HEK293 (cell line): ENCODE measurements at regions not wholly inside any gene's neighbourhood (a gene's known extent, or its start where the extent isn't known, plus 50 kb on each side); places are given as distances from the start of the nearest gene placed in this dataset.

Experiments
- HOXA7 ChIP-seq: sonication (generic); formaldehyde crosslinking; IDR thresholded peaks from 2 replicates; pipeline ENCODE4 v1.8.1; 2022; ENCODE audit warnings: missing genetic modification reagents, borderline replicate concordance
- ZBTB7A ChIP-seq: fragments of 450-650 bp; formaldehyde crosslinking; IDR thresholded peaks from 2 replicates; pipeline ENCODE4 v1.5.1; 2016; ENCODE audit warnings: low read depth, missing biosample characterization, missing genetic modification characterization
- ZFHX2 ChIP-seq: fragments of 450-650 bp; formaldehyde crosslinking; conservative IDR thresholded peaks from 2 replicates; pipeline ENCODE4 v1.5.1; 2016; ENCODE audit warnings: missing biosample characterization, missing genetic modification characterization
- ZNF184 ChIP-seq: fragments of 450-650 bp; IDR thresholded peaks from 2 replicates; pipeline ENCODE4 v1.5.1; 2018; ENCODE audit warnings: missing biosample characterization, mild to moderate bottlenecking, missing genetic modification characterization
- ZNF202 ChIP-seq: fragments of 450-650 bp; formaldehyde crosslinking; IDR thresholded peaks from 2 replicates; pipeline ENCODE4 v1.5.1; 2016; ENCODE audit warnings: missing biosample characterization, missing genetic modification characterization, borderline replicate concordance
- ZNF292 ChIP-seq: fragments of 450-650 bp; formaldehyde crosslinking; IDR thresholded peaks from 2 replicates; pipeline ENCODE4 v1.5.1; 2016; ENCODE audit warnings: low read depth, missing biosample characterization, missing genetic modification characterization, borderline replicate concordance
- TF ChIP-seq, protein P1 (sequence below): fragments of 450-650 bp; formaldehyde crosslinking; IDR thresholded peaks from 2 replicates; pipeline ENCODE4 v1.5.1; 2016; ENCODE audit warnings: missing biosample characterization, missing genetic modification characterization
- TF ChIP-seq, protein P2 (sequence below): fragments of 450-650 bp; formaldehyde crosslinking; IDR thresholded peaks from 2 replicates; pipeline ENCODE4 v1.5.1; 2016; ENCODE audit warnings: missing biosample characterization, missing genetic modification characterization
- TF ChIP-seq, protein P3 (sequence below): fragments of 450-650 bp; formaldehyde crosslinking; IDR thresholded peaks from 2 replicates; pipeline ENCODE4 v1.5.1; 2016; ENCODE audit warnings: missing biosample characterization, missing genetic modification characterization
- TF ChIP-seq, protein P4 (sequence below): fragments of 450-650 bp; formaldehyde crosslinking; IDR thresholded peaks from 2 replicates; pipeline ENCODE4 v1.5.1; 2016; ENCODE audit warnings: missing biosample characterization, missing genetic modification characterization, borderline replicate concordance
- TF ChIP-seq, protein P5 (sequence below): fragments of 450-650 bp; formaldehyde crosslinking; IDR thresholded peaks from 2 replicates; pipeline ENCODE4 v1.5.1; 2016; ENCODE audit warnings: missing biosample characterization, missing genetic modification characterization

DNA sequence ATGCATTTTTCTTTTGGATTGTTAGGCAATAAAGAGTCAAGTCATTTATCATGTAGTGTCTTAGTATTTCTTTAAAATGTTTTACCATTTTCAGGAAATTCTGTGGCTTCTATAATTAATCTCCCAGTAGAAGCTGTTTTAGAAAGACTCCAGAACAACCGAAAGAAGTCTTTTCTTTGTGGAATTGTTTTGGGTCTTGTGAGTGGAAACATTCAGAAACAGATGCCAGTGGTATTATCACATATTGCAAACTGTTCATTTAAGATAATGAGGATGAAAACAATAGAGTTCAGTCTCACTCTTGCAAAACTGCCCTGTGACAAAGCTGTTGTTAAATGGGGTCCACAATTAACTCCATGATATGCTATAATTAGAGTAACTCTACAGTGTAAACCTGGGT is 211.2 kb upstream of the KIT start:
- TF ChIP-seq ZFHX2 (tag by site-specific recombination) (no peak), ZNF184 (tag by site-specific recombination) (no peak), HOXA7 (CRISPR knock-in tag) (no peak), ZNF202 (tag by site-specific recombination) (no peak), ZBTB7A (no peak), ZNF292 (tag by site-specific recombination) (no peak)
- TF ChIP-seq, protein P1, sequence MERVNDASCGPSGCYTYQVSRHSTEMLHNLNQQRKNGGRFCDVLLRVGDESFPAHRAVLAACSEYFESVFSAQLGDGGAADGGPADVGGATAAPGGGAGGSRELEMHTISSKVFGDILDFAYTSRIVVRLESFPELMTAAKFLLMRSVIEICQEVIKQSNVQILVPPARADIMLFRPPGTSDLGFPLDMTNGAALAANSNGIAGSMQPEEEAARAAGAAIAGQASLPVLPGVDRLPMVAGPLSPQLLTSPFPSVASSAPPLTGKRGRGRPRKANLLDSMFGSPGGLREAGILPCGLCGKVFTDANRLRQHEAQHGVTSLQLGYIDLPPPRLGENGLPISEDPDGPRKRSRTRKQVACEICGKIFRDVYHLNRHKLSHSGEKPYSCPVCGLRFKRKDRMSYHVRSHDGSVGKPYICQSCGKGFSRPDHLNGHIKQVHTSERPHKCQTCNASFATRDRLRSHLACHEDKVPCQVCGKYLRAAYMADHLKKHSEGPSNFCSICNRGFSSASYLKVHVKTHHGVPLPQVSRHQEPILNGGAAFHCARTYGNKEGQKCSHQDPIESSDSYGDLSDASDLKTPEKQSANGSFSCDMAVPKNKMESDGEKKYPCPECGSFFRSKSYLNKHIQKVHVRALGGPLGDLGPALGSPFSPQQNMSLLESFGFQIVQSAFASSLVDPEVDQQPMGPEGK (tag by site-specific recombination) = no peak
- TF ChIP-seq, protein P2, sequence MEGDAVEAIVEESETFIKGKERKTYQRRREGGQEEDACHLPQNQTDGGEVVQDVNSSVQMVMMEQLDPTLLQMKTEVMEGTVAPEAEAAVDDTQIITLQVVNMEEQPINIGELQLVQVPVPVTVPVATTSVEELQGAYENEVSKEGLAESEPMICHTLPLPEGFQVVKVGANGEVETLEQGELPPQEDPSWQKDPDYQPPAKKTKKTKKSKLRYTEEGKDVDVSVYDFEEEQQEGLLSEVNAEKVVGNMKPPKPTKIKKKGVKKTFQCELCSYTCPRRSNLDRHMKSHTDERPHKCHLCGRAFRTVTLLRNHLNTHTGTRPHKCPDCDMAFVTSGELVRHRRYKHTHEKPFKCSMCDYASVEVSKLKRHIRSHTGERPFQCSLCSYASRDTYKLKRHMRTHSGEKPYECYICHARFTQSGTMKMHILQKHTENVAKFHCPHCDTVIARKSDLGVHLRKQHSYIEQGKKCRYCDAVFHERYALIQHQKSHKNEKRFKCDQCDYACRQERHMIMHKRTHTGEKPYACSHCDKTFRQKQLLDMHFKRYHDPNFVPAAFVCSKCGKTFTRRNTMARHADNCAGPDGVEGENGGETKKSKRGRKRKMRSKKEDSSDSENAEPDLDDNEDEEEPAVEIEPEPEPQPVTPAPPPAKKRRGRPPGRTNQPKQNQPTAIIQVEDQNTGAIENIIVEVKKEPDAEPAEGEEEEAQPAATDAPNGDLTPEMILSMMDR (tag by site-specific recombination) = no peak
- TF ChIP-seq, protein P3, sequence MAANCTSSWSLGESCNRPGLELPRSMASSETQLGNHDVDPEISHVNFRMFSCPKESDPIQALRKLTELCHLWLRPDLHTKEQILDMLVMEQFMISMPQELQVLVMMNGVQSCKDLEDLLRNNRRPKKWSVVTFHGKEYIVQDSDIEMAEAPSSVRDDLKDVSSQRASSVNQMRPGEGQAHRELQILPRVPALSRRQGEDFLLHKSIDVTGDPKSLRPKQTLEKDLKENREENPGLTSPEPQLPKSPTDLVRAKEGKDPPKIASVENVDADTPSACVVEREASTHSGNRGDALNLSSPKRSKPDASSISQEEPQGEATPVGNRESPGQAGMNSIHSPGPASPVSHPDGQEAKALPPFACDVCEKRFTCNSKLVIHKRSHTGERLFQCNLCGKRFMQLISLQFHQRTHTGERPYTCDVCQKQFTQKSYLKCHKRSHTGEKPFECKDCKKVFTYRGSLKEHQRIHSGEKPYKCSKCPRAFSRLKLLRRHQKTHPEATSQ (tag by site-specific recombination) = no peak
- TF ChIP-seq, protein P4, sequence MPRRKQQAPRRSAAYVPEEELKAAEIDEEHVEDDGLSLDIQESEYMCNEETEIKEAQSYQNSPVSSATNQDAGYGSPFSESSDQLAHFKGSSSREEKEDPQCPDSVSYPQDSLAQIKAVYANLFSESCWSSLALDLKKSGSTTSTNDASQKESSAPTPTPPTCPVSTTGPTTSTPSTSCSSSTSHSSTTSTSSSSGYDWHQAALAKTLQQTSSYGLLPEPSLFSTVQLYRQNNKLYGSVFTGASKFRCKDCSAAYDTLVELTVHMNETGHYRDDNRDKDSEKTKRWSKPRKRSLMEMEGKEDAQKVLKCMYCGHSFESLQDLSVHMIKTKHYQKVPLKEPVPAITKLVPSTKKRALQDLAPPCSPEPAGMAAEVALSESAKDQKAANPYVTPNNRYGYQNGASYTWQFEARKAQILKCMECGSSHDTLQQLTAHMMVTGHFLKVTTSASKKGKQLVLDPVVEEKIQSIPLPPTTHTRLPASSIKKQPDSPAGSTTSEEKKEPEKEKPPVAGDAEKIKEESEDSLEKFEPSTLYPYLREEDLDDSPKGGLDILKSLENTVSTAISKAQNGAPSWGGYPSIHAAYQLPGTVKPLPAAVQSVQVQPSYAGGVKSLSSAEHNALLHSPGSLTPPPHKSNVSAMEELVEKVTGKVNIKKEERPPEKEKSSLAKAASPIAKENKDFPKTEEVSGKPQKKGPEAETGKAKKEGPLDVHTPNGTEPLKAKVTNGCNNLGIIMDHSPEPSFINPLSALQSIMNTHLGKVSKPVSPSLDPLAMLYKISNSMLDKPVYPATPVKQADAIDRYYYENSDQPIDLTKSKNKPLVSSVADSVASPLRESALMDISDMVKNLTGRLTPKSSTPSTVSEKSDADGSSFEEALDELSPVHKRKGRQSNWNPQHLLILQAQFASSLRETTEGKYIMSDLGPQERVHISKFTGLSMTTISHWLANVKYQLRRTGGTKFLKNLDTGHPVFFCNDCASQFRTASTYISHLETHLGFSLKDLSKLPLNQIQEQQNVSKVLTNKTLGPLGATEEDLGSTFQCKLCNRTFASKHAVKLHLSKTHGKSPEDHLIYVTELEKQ (tag by site-specific recombination) = no peak
- TF ChIP-seq, protein P5, sequence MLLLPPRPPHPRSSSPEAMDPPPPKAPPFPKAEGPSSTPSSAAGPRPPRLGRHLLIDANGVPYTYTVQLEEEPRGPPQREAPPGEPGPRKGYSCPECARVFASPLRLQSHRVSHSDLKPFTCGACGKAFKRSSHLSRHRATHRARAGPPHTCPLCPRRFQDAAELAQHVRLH (tag by site-specific recombination) = no peak
